Nephron progenitor cell (in vitro differentiated cells): ENCODE measurements at regions not wholly inside any gene's neighbourhood (a gene's known extent, or its start where the extent isn't known, plus 50 kb on each side); places are given as distances from the start of the nearest gene placed in this dataset.
"Not testable (repeated sequence)": the region's sequence is repeated elsewhere in the genome, so short reads cannot be mapped to it uniquely, and the experiment has no call there.

Source experiments
- DNase-seq: peaks from one replicate; pipeline ENCODE4 v3.0.0; 2021
- H3K27ac Mint-ChIP-seq: 2 replicates; pipeline ENCODE4 v1.8.0; 2021; ENCODE audit warnings: mild to moderate bottlenecking, moderate library complexity, mixed read lengths
- H3K27me3 Mint-ChIP-seq: 2 replicates; pipeline ENCODE4 v1.8.0; 2021; ENCODE audit warnings: mild to moderate bottlenecking, low read depth, mixed read lengths; ENCODE audit not compliant: poor library complexity
- H3K36me3 Mint-ChIP-seq: 2 replicates; pipeline ENCODE4 v1.8.0; 2021; ENCODE audit warnings: low read depth, mixed read lengths
- H3K4me1 Mint-ChIP-seq: 2 replicates; pipeline ENCODE4 v1.8.0; 2021; ENCODE audit warnings: mixed read lengths
- H3K4me3 Mint-ChIP-seq: 2 replicates; pipeline ENCODE4 v1.8.0; 2021; ENCODE audit warnings: mild to moderate bottlenecking, moderate library complexity, mixed read lengths
- H3K9me3 Mint-ChIP-seq: 2 replicates; pipeline ENCODE4 v1.8.0; 2021; ENCODE audit warnings: mild to moderate bottlenecking, moderate library complexity, mixed read lengths
- CTCF ChIP-seq: fragments of 200-600 bp; sonication (generic); IDR thresholded peaks from 2 replicates; pipeline ENCODE4 v1.5.0; 2021; ENCODE audit warnings: antibody characterized with exemption

- Mint-ChIP-seq H3K27ac (no peak overlapping the region), H3K36me3 (no peaks in the 10 kb centered on the region), H3K9me3 (peaks cover 34% of the 10 kb centered on the region), H3K27me3 (no peaks in the 10 kb centered on the region), H3K4me3 (no peak overlapping the region), H3K4me1 (no peaks in the 10 kb centered on the region)
- DNase-seq, result no peak
- TF ChIP-seq CTCF, result no peak
Measured at GRCh38 chr4:85200106-85200505, 233.6 kb upstream of the WDFY3 start.

DNA sequence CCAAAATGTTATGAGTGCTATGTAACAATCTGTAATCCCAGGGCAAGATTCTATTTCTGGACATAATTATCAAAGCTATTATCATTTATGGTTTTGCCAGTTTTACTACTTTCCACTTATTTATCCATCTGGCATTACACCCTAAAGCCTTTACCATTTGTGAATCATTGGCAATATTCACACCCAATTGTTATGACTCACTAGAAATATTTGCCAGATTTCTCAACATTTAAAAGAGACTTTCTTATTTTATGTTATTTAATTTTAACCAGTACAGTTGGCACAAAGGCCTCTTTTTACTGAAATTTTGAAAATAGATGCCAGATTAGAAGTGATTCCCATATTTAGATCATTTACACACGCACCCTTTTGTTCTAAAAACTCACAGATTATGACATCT is 242.7 kb upstream of the WDFY3 start:
- Mint-ChIP-seq H3K27me3 (peaks cover 4% of the 10 kb centered on the region), H3K9me3 (peaks cover 16% of the 10 kb centered on the region), H3K4me1 (no peaks in the 10 kb centered on the region), H3K36me3 (no peaks in the 10 kb centered on the region), H3K4me3 (no peak overlapping the region), H3K27ac (no peak overlapping the region)
- TF ChIP-seq CTCF, result no peak
- no peak for DNase-seq

GRCh38 chr4:85210353-85210752 is 243.9 kb upstream of the WDFY3 start:
- DNase-seq, result no peak
- H3K27ac Mint-ChIP-seq, result no peak overlapping the region
- peaks cover 16% of the 10 kb centered on the region for H3K9me3 Mint-ChIP-seq

DNA sequence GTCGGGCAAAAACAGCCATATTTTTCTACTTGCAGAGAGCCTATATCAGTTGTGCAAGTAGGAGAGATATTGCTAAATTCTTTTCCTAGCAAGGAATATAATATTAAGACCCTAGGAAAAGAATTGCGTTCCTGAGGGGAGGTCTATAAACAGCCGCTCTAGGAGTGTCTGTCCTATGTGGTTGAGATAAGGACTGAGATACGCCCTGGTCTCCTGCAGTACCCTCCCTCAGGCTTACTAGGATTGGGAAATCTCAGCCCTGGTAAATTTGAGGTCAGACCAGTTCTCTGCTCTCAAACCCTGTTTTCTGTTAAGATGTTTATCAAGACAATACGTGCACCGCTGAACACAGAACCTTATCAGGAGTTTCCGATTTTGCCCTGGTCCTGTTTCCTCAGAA is 250.1 kb upstream of the WDFY3 start:
- H3K27me3 Mint-ChIP-seq, H3K4me1 Mint-ChIP-seq, H3K36me3 Mint-ChIP-seq, DNase-seq, H3K27ac Mint-ChIP-seq, H3K4me3 Mint-ChIP-seq: not testable (repeated sequence)
- H3K9me3 Mint-ChIP-seq, result peaks cover 43% of the 10 kb centered on the region

More at GRCh38 chr4:85210353-85210752, 243.9 kb upstream of the WDFY3 start:
- Mint-ChIP-seq H3K4me1 (no peaks in the 10 kb centered on the region), H3K4me3 (no peak overlapping the region), H3K27me3 (peaks cover 4% of the 10 kb centered on the region), H3K36me3 (no peaks in the 10 kb centered on the region)
- no peak for TF ChIP-seq CTCF

GRCh38 chr4:85218756-85219155 is 252.3 kb upstream of the WDFY3 start:
- peaks cover 34% of the 10 kb centered on the region for H3K9me3 Mint-ChIP-seq
- peaks cover 4% of the 10 kb centered on the region for H3K36me3 Mint-ChIP-seq
- DNase-seq, result no peak
- no peak overlapping the region for H3K4me3 Mint-ChIP-seq
- H3K27ac Mint-ChIP-seq, result no peak overlapping the region
- H3K27me3 Mint-ChIP-seq, result no peaks in the 10 kb centered on the region
- H3K4me1 Mint-ChIP-seq, result no peaks in the 10 kb centered on the region
- no peak for TF ChIP-seq CTCF

- H3K36me3 Mint-ChIP-seq, result peaks cover 4% of the 10 kb centered on the region
- no peak overlapping the region for H3K27ac Mint-ChIP-seq
- no peak for DNase-seq
- no peaks in the 10 kb centered on the region for H3K4me1 Mint-ChIP-seq
- H3K9me3 Mint-ChIP-seq, result peaks cover 26% of the 10 kb centered on the region
- TF ChIP-seq CTCF, result no peak
- no peak overlapping the region for H3K4me3 Mint-ChIP-seq
- peaks cover 5% of the 10 kb centered on the region for H3K27me3 Mint-ChIP-seq
Measured at GRCh38 chr4:85221606-85222005, 253.3 kb upstream of the ARHGAP24 start.
